Activated CD4-positive, alpha-beta T cell treated with anti-CD3 and anti-CD28 coated beads, Interleukin-2, amount 10 ng/mL, durations not matched to agents 24 days and 14 days (primary cell): ENCODE measurements at regions not wholly inside any gene's neighbourhood (a gene's known extent, or its start where the extent isn't known, plus 50 kb on each side); places are given as distances from the start of the nearest gene placed in this dataset.
A peak's percentile ranks its signal among the peaks of the same experiment; 100 is the strongest.

ENCODE experiments used
- DNase-seq: peaks from one replicate; pipeline ENCODE4 v3.0.0; 2022
- H3K27ac Mint-ChIP-seq: one replicate; pipeline ENCODE4 v1.8.0; 2022; ENCODE audit warnings: mild to moderate bottlenecking, mixed read lengths
- H3K27me3 Mint-ChIP-seq: one replicate; pipeline ENCODE4 v1.8.0; 2022; ENCODE audit warnings: mixed read lengths
- H3K36me3 Mint-ChIP-seq: one replicate; pipeline ENCODE4 v1.8.0; 2022; ENCODE audit warnings: low read depth, mild to moderate bottlenecking, mixed read lengths
- H3K4me1 Mint-ChIP-seq: one replicate; pipeline ENCODE4 v1.8.0; 2021; ENCODE audit warnings: mixed read lengths
- H3K4me3 Mint-ChIP-seq: one replicate; pipeline ENCODE4 v1.8.0; 2022; ENCODE audit warnings: mild to moderate bottlenecking, moderate library complexity, mixed read lengths
- H3K9me3 Mint-ChIP-seq: one replicate; pipeline ENCODE4 v1.8.0; 2021; ENCODE audit warnings: mixed read lengths
- intact Hi-C: fragments of 100-400 bp; cut with micrococcal nuclease; formaldehyde crosslinking; loops from one replicate; pipeline ENCODE4 v1.15.1; 2023

DNA sequence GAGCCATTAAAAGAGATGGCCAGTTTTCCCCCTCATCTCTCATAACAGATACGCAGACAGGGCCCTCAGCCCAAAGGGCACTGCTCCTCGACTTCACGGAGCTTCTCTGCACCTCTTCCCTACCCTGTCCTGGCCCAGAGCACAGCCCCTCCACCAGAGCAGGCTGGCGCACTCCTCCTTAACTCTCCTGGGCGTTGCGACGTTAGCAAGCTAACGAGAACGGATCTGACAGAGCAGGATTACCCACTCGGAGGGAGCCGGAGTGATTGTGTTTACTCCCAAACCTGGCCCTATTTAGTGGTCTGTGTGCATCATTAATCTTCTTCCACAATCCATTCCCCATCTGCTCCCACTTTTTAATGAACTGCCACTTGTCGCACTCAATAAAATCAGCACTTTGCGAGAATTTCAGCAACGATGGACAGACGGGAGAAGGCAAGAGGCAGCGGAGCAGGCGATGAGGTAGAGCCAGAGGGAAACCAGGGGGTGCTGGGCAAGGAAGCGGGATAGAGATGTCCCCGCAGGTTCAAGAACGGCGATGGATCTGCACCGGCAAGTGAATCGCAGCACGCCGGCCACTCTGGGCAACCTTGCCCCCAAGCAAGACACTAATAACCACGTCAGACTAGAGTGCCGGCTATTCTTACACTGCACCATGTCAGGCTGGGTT lies 159.4 kb downstream of the BUD13 start:
- Mint-ChIP-seq H3K4me3 (no peak overlapping the region), H3K27me3 (peaks cover 1% of the 10 kb centered on the region), H3K36me3 (no peaks in the 10 kb centered on the region), H3K9me3 (no peaks in the 10 kb centered on the region), H3K27ac (no peak overlapping the region), H3K4me1 (no peaks in the 10 kb centered on the region)
- DNase-seq = no peak
- intact Hi-C loops = no loop called here

- intact Hi-C loops = no loop called here
- Mint-ChIP-seq H3K4me1 (no peaks in the 10 kb centered on the region), H3K9me3 (no peaks in the 10 kb centered on the region), H3K4me3 (no peak overlapping the region), H3K27me3 (peaks cover 1% of the 10 kb centered on the region), H3K27ac (no peak overlapping the region), H3K36me3 (no peaks in the 10 kb centered on the region)
- no peak for DNase-seq
Measured at GRCh38 chr11:116611998-116612620, 160.7 kb downstream of the BUD13 start.

- H3K4me3 Mint-ChIP-seq = no peak overlapping the region
- H3K27me3 Mint-ChIP-seq = no peaks in the 10 kb centered on the region
Measured at GRCh38 chr11:116610190-116610589, 162.6 kb downstream of the BUD13 start.

DNA sequence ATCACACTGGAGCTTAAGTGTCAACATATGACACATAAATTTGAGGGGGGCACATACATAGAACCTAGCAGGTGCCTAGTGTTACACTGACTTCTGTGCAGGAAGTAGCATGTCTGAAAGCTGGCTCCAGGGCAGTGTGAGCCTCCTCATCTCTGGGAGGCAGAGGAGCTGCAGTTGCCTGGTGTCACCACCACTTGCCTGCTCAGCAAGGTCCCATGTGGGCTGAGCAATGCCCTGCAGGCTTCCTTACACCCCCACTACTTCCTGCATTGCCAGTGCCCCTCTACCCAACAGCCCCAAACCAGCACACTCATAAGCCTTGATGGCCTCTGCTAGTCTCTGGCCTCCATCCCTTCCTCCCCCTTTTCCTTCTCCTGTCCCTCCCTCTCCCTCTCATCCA lies 165.8 kb downstream of the BUD13 start:
- Mint-ChIP-seq H3K4me3 (no peak overlapping the region), H3K27ac (no peak overlapping the region), H3K9me3 (no peaks in the 10 kb centered on the region), H3K27me3 (no peaks in the 10 kb centered on the region), H3K36me3 (no peaks in the 10 kb centered on the region), H3K4me1 (no peaks in the 10 kb centered on the region)
- intact Hi-C loops = no loop called here
- DNase-seq = no peak

More at GRCh38 chr11:116610190-116610589, 162.6 kb downstream of the BUD13 start:
- no peak overlapping the region for H3K27ac Mint-ChIP-seq
- H3K36me3 Mint-ChIP-seq = no peaks in the 10 kb centered on the region
- no peak for DNase-seq
- H3K4me1 Mint-ChIP-seq = no peaks in the 10 kb centered on the region
- intact Hi-C loops = no loop called here
- H3K9me3 Mint-ChIP-seq = no peaks in the 10 kb centered on the region

DNA sequence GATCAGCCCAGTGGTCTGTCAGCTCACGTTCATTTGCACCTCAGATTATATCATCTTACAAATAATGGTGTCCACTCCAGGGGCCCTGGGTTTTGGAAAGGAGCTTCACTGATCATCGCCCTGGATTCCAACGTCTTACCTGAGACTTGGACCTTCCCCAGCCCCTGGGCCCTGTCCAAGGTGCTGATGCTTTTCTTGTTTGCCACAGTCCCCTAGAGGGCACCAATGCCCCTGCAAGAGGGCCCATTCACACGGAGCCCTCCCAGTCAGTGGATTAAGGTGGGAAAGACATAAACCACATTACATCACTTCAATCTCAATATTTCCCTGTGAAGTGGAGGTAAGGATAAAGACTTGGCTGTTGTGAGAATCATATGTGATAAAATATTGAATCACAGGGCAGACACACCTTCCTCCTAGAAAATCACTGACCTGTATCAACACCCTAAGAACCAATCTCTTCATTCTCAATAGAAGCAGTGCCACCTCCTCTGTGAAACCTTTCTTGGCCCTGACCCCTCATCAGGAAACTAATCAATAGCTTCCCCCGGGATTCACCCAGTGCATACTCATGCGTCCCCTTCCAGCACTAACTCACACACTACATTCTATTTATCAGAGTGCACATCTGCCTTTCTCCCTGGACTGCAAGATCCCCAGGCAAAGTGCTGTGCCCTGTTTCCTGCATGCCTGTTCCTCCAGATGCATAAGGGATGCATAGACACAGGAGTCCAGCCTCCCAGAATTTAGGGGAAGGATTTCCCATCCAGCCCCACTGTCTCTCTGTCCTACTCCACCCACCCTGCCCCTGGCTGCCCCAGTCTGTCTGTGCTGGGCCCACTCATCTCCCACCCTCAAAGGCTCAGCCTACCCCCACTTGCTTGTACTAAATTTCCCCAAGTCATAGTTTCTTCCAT lies 167.0 kb downstream of the BUD13 start:
- H3K27ac Mint-ChIP-seq = no peak overlapping the region
- H3K36me3 Mint-ChIP-seq = no peaks in the 10 kb centered on the region
- no peaks in the 10 kb centered on the region for H3K4me1 Mint-ChIP-seq
- H3K4me3 Mint-ChIP-seq = no peak overlapping the region
- H3K9me3 Mint-ChIP-seq = no peaks in the 10 kb centered on the region
- intact Hi-C loops = no loop called here
- no peaks in the 10 kb centered on the region for H3K27me3 Mint-ChIP-seq
- peak; percentile 84 for DNase-seq

DNA sequence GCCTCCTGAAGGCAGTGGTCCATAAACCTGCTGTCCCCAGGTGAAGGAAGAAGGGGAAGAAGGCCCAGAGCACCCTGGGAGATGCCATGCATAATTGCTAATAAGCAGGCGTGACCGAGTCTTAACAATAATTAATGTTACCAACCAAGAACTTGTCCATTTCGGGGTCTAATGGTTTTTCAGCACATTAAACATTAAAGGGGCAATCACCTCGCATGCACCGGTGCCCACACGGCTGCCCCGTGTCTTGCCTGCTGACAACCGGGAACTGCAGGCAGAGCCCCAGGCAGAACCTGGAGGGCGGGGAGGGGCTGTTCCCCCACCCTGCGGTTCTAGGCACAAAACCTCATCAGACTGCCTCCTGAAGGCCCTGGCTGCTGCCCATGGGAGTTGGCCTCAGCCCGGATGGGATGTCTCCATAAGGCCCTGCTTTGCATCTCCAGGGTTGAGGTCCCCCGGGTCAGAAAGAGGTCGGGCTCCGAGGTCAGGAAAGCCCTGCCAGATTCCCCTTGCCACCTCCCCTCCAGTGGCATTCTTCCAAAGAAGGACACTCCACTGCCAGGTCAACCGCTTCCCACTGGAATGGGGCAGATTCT lies 169.0 kb downstream of the BUD13 start:
- no peaks in the 10 kb centered on the region for H3K4me1 Mint-ChIP-seq
- H3K4me3 Mint-ChIP-seq = no peak overlapping the region
- no peaks in the 10 kb centered on the region for H3K36me3 Mint-ChIP-seq
- H3K27me3 Mint-ChIP-seq = no peaks in the 10 kb centered on the region
- DNase-seq = no peak
- intact Hi-C loops = no loop called here
- no peak overlapping the region for H3K27ac Mint-ChIP-seq
- H3K9me3 Mint-ChIP-seq = no peaks in the 10 kb centered on the region

DNA sequence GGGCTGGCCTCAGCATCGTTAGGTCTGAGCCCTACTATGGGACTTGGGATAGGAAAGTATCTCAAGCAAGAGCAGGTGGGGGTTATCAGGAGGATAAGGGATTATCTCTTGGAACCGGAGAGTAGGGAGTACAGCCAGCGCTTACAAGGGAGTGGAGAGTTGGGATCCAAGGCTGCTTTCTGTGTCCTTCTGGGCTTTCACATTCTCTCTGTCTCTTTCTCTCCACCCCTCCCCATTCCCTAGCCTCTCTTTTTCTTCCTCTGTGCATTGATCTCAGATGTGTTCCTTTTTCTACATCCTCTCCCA lies 170.2 kb downstream of the BUD13 start:
- Mint-ChIP-seq H3K27me3 (no peaks in the 10 kb centered on the region), H3K4me3 (no peak overlapping the region), H3K4me1 (no peaks in the 10 kb centered on the region), H3K27ac (no peak overlapping the region), H3K9me3 (no peaks in the 10 kb centered on the region), H3K36me3 (no peaks in the 10 kb centered on the region)
- no peak for DNase-seq
- intact Hi-C loops = no loop called here

DNA sequence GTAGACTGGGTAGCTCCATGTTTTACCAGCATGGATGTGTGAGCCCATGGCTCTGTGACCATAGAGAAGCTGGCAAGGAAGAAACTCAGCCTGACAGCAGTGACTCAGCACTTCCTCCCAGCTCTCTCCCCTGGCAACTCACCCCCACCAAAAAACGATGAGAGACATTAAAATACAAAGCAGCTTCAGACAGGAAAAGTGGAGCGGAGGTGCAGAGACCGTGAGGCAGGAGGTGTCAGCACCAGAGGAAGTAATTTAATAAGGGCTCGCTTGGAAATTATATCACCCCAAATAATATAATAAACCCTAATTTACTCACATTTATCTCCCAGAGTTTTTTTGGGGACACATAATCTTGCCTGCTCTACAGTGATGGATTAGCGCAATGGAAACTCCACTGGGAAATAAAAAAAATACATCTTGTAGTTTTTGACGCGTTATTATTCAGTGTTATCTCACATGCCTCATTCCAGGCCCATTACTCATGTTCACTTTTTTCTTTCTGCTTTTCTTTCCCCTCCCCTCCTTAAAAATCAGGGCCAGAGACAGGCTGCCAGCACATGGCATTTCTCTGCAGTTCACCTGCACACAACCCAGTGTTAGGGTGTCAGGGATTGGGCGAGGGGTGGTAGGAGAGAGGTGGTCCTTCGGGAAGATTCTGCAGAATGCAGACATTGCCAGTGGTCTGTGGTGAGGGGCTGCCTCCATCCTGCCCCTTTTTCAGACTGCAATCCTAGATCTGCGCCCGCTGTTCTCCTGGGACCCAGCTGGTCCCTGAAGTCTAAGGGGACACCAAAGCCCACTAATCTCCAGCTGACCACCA lies 170.8 kb downstream of the BUD13 start:
- Mint-ChIP-seq H3K9me3 (no peaks in the 10 kb centered on the region), H3K27ac (no peak overlapping the region), H3K36me3 (no peaks in the 10 kb centered on the region), H3K27me3 (no peaks in the 10 kb centered on the region), H3K4me1 (no peaks in the 10 kb centered on the region), H3K4me3 (no peak overlapping the region)
- intact Hi-C loops = no loop called here
- DNase-seq = no peak

DNA sequence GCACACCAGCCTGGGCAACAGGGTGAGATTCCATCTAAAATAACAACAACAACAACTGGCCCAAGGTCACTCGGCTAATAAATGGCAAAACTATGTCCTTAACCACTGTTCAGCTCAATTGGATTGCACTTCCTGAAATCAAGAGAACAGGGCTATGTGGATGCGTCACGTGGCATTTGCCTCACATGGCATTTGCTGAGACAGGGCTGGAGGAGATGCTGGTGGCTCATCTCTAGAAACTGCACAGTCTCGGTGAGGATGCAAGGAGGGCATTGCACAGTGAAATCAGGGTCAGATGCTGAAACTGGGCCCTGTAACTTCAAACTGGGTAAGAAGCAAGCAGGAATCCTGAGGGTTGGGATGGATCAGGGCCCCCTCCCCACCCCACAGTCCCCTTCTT lies 171.9 kb downstream of the BUD13 start:
- Mint-ChIP-seq H3K9me3 (no peaks in the 10 kb centered on the region), H3K4me3 (no peak overlapping the region), H3K36me3 (no peaks in the 10 kb centered on the region), H3K27me3 (no peaks in the 10 kb centered on the region), H3K4me1 (no peaks in the 10 kb centered on the region), H3K27ac (no peak overlapping the region)
- DNase-seq = no peak
- intact Hi-C loops = no loop called here

DNA sequence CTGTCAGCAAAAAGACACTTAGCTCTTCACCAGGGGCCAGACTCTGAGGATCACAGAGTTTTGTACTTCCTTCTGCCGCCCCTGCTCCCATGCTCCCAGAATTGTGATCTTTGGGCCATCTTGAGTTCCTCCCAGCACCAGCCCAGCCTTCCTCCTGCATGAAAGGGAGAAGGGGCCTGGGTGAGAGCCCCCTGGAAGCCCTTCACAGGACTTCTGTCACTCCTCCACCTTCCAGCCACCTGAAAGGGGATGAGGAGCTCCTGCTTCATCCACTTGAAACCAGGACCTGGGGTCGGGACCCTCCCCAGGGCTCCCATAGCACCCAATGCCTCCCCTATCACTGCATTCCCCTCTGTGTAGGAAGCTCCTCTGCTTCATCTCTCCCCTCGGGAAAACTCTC lies 174.2 kb downstream of the BUD13 start:
- Mint-ChIP-seq H3K36me3 (no peaks in the 10 kb centered on the region), H3K4me3 (no peak overlapping the region), H3K9me3 (no peaks in the 10 kb centered on the region), H3K27ac (no peak overlapping the region), H3K4me1 (no peaks in the 10 kb centered on the region), H3K27me3 (no peaks in the 10 kb centered on the region)
- DNase-seq = no peak
- intact Hi-C loops = no loop called here

DNA sequence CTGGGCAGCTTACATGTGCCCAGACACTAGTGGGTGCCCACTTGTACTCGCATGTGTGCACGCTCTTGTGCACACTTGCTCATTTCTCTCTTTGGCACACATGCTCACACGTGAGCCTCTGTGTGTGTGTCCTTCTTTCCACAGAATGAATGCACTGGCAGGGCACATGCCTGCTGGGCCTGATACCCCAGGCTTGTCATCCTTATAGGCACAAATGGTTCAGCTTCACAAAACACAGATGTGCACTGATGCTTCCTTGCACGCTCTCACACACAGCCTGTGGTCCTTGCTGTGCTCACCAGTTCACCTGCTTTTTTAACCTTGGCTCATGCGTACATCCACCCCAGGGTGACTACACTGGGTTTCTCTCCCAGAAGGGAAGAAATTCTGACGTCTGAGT lies 174.8 kb downstream of the BUD13 start:
- no peak for DNase-seq
- no peaks in the 10 kb centered on the region for H3K9me3 Mint-ChIP-seq
- no peaks in the 10 kb centered on the region for H3K36me3 Mint-ChIP-seq
- intact Hi-C loops = no loop called here
- H3K27ac Mint-ChIP-seq = no peak overlapping the region
- no peak overlapping the region for H3K4me3 Mint-ChIP-seq
- H3K27me3 Mint-ChIP-seq = no peaks in the 10 kb centered on the region
- H3K4me1 Mint-ChIP-seq = no peaks in the 10 kb centered on the region

DNA sequence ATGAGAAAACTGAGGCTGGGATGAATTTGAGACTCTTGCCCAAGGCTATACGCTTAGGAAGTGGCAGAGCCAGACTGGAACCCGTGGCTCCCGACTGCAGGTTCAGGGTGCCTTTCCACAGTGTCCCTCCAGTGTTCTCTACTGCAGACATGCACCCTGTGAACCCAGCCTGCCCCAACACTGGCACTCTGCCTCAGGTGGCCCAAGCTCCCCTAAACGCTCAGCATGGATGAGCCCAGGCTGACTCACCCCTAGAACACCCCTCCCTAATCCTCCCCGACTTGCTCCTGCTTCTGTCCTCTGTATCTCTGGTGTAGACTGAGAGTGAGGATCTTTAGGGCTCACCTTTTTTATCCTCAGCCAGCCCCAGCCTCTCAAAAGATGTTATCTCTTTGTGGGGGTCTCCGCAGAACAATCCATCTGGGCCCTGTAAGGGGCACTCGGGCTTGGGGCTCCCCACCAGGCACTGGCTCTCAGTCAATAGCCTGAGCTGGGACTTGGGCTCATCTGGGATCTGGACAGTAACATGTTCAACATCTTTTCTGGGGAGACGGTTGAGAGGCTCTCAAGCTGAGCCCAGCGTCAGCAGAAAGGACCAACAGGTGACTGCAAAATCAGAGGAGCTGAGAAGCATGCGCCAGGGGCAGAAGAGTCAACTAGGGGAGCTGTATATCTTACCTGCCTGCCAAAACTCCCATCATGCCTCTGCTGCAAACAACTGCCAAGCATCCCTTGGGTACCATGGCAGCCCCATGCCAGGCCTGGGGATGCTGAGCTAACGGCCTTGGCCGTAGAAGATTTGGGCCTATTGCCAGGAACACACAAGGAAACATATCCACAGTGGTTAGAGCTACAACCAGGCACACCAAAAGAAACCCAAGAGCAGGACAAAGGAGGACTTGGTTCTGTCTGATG lies 176.2 kb downstream of the BUD13 start:
- no peaks in the 10 kb centered on the region for H3K4me1 Mint-ChIP-seq
- no peak overlapping the region for H3K27ac Mint-ChIP-seq
- no peaks in the 10 kb centered on the region for H3K27me3 Mint-ChIP-seq
- no peaks in the 10 kb centered on the region for H3K9me3 Mint-ChIP-seq
- DNase-seq = no peak
- intact Hi-C loops = no loop called here
- no peak overlapping the region for H3K4me3 Mint-ChIP-seq
- no peaks in the 10 kb centered on the region for H3K36me3 Mint-ChIP-seq
